Sigmoid colon (tissue), 6 donors: ENCODE measurements at regions not wholly inside any gene's neighbourhood (a gene's known extent, or its start where the extent isn't known, plus 50 kb on each side); places are given as distances from the start of the nearest gene placed in this dataset.

Experiments
- DNase-seq: peaks from one replicate; pipeline ENCODE4 v3.0.0-alpha.2; 2019
- H3K27ac ChIP-seq, 4 donors: fragments of 200-600 bp; sonication (generic); one replicate each; pipeline ENCODE4 v1.5.1; 2016 to 2019; ENCODE audit warnings: mild to moderate bottlenecking in 1 of 4
- H3K27me3 ChIP-seq, 3 donors: fragments of 200-600 bp; sonication (generic); one replicate each; pipeline ENCODE4 v1.5.1; 2019; ENCODE audit warnings: mild to moderate bottlenecking in 1 of 3
- H3K36me3 ChIP-seq, 4 donors: fragments of 200-600 bp; sonication (generic); one replicate each; pipeline ENCODE4 v1.5.1; 2016 to 2019
- H3K4me1 ChIP-seq, 4 donors: fragments of 200-600 bp; sonication (generic); one replicate each; pipeline ENCODE4 v1.5.1; 2017 to 2019
- H3K4me3 ChIP-seq, 4 donors: fragments of 200-600 bp; sonication (generic); one replicate each; pipeline ENCODE4 v1.5.1; 2017 to 2019; ENCODE audit warnings: mild to moderate bottlenecking in 2 of 4, moderate library complexity in 1 of 4
- H3K9me3 ChIP-seq, 4 donors: fragments of 200-600 bp in 3 of 4; sonication (generic) in 3 of 4; one replicate each; pipeline versions ENCODE4 v1.5.1 to v1.6.1; 2013 to 2019
- EP300 ChIP-seq, 4 donors: sonication (generic); formaldehyde crosslinking; IDR thresholded peaks; one replicate each; pipeline ENCODE4 v1.6.1; 2017; ENCODE audit warnings: antibody characterized with exemption in 4 of 4
- POLR2A ChIP-seq, 2 donors: fragments of 450-650 bp; IDR thresholded peaks; one replicate each; pipeline ENCODE4 v1.6.1; 2016; ENCODE audit warnings: antibody characterized with exemption in 2 of 2, mild to moderate bottlenecking in 2 of 2, moderate library complexity in 2 of 2
- POLR2AphosphoS5 ChIP-seq, 4 donors: sonication (generic); formaldehyde crosslinking; IDR thresholded peaks; one replicate each; pipeline ENCODE4 v1.6.1; 2017; ENCODE audit warnings: antibody characterized with exemption in 4 of 4
- WGBS, 2 donors: extraction: QIAGEN DNeasy Blood & Tissue Kit; methylation state at CpG; one replicate each; pipeline ENCODE4 v1.1.7; 2013; 5-methylcytosine and 5-hydroxymethylcytosine counted together
- intact Hi-C: fragments of 100-400 bp; cut with DNase I; formaldehyde crosslinking; loops from one replicate; pipeline ENCODE4 v1.15.1; 2023
- TF ChIP-seq, protein P1 (sequence below), 4 experiments: fragments of 450-650 bp in 3 of 4; fragments of 200-600 bp in 1 of 4; IDR thresholded peaks; one replicate each; pipeline ENCODE4 v1.5.1; 2016 to 2019; ENCODE audit warnings: antibody characterized with exemption in 4 of 4, mild to moderate bottlenecking in 3 of 4, moderate library complexity in 2 of 4
- donor health status: healthy with polysubstance abuse.
- donor health status: healthy.

DNA sequence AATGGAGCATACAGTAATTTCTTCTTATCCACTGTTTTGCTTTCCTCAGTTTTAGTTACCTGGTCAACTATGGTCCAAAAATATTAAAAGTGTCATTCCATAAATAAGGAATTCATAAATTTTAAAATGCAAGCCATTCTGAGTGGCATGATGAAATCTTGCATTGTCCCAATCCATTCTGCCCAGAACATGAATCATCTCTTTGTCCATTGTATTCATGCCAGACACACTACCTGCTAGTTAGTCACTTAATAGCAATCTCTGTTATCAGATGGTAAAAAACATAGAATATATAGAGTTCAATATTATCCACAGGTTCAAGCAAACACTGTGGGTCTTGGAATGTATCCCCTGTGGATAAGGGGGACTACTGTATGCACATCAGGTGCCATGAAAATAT is 872.2 kb upstream of the NXPH2 start:
- H3K9me3 ChIP-seq = no peaks in the 10 kb centered on the region
- H3K36me3 ChIP-seq = no peaks in the 10 kb centered on the region
- H3K4me1 ChIP-seq = no peaks in the 10 kb centered on the region
- TF ChIP-seq POLR2A (IDR thresholded peaks at IDR 0.05) (no peak), EP300 (IDR thresholded peaks at IDR 0.05) (no peak), POLR2AphosphoS5 (IDR thresholded peaks at IDR 0.05) (no peak)
- TF ChIP-seq, protein P1, sequence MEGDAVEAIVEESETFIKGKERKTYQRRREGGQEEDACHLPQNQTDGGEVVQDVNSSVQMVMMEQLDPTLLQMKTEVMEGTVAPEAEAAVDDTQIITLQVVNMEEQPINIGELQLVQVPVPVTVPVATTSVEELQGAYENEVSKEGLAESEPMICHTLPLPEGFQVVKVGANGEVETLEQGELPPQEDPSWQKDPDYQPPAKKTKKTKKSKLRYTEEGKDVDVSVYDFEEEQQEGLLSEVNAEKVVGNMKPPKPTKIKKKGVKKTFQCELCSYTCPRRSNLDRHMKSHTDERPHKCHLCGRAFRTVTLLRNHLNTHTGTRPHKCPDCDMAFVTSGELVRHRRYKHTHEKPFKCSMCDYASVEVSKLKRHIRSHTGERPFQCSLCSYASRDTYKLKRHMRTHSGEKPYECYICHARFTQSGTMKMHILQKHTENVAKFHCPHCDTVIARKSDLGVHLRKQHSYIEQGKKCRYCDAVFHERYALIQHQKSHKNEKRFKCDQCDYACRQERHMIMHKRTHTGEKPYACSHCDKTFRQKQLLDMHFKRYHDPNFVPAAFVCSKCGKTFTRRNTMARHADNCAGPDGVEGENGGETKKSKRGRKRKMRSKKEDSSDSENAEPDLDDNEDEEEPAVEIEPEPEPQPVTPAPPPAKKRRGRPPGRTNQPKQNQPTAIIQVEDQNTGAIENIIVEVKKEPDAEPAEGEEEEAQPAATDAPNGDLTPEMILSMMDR (IDR thresholded peaks at IDR 0.05) = no peak
- H3K27ac ChIP-seq = no peak overlapping the region
- DNase-seq = no peak
- no peaks in the 10 kb centered on the region for H3K27me3 ChIP-seq
- H3K4me3 ChIP-seq = no peak overlapping the region
- intact Hi-C loops = no loop called here

DNA sequence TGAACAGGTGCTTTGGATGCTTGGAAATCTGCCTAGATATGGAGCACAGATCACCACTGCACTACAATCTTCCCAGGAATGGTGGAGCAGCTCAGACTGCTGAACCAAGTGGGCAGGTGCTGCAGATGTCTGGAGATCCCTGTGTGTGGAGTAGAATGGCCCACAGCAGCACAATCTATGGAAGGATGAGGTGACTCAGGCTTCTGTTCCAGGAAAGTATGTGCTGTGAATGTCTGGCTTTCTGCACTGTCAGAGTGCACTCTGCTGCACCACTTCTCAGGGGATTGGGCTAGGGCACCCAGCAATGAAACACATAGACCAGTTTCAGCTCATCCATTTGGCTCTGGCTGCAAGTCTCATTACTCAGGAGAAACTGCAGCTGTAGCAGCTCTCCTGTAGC is 865.4 kb upstream of the NXPH2 start:
- Histone ChIP-seq H3K36me3 (no peaks in the 10 kb centered on the region), H3K4me3 (no peak overlapping the region), H3K27me3 (no peaks in the 10 kb centered on the region), H3K4me1 (no peaks in the 10 kb centered on the region), H3K9me3 (peaks cover 0 to 6% (median 0%) of the 10 kb centered on the region in 4 donors), H3K27ac (no peak overlapping the region)
- intact Hi-C loops = no loop called here
- DNase-seq = no peak
- TF ChIP-seq, protein P1 (IDR thresholded peaks at IDR 0.05) = no peak
- TF ChIP-seq POLR2AphosphoS5 (IDR thresholded peaks at IDR 0.05) = no peak
- no peak for TF ChIP-seq EP300 (IDR thresholded peaks at IDR 0.05)
- no peak for TF ChIP-seq POLR2A (IDR thresholded peaks at IDR 0.05)

DNA sequence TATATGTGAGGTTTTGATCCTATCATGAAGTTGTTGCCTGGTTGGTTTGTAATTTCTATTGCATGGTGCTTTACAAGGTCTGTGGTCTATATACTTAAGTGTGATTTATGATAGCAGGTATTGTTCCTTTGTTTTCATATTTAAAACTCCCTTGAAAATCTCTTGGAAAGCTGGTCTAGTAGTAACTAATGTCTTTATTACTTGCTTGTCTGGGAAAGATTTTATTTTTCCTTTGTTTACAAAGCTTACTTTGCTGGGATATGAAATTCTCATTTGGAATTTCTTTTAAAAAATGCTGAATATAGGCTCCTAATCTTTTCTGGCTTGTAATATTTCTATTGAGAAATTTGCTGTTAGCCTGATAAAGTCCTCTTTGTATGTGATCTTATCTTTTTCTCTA is 862.9 kb upstream of the NXPH2 start:
- no peak for DNase-seq
- intact Hi-C loops = no loop called here

DNA sequence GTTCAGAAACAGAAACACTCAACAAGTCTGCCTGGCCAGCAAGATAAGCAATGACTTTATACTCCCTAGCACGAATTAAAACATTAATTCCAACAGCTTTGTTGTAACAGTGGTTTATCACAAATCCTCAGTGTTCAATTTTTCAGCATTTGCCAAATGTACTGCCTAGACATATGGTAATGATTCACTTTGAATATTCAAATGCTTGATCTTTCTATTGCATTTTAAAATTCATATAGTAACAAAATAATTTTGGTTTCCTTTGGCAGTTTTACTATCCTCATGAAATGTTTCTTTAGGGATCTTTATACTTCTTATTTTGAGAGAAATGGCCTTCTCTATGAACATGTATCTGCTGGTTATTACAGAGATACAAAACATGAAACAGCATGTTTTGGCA is 851.8 kb upstream of the NXPH2 start:
- Histone ChIP-seq H3K9me3 (peaks cover 0 to 3% (median 0%) of the 10 kb centered on the region in 4 donors), H3K27me3 (no peaks in the 10 kb centered on the region), H3K27ac (no peak overlapping the region), H3K4me1 (no peaks in the 10 kb centered on the region), H3K36me3 (no peaks in the 10 kb centered on the region), H3K4me3 (no peak overlapping the region)
- TF ChIP-seq, protein P1 (IDR thresholded peaks at IDR 0.05) = no peak
- TF ChIP-seq EP300 (IDR thresholded peaks at IDR 0.05) (no peak), POLR2A (IDR thresholded peaks at IDR 0.05) (no peak), POLR2AphosphoS5 (IDR thresholded peaks at IDR 0.05) (no peak)
- intact Hi-C loops = no loop called here
- WGBS, 2 donors = 33 to 38% methylated on average over 1 of the region's 1 CpG
- DNase-seq = no peak

More for the DNA sequence above, 862.9 kb upstream of the NXPH2 start:
- Histone ChIP-seq H3K4me1 (no peaks in the 10 kb centered on the region), H3K9me3 (peaks cover 0 to 6% (median 0%) of the 10 kb centered on the region in 4 donors), H3K27me3 (no peaks in the 10 kb centered on the region), H3K4me3 (no peak overlapping the region), H3K27ac (no peak overlapping the region), H3K36me3 (no peaks in the 10 kb centered on the region)
- TF ChIP-seq EP300 (IDR thresholded peaks at IDR 0.05) (no peak), POLR2AphosphoS5 (IDR thresholded peaks at IDR 0.05) (no peak), POLR2A (IDR thresholded peaks at IDR 0.05) (no peak)
- TF ChIP-seq, protein P1 (IDR thresholded peaks at IDR 0.05) = no peak

DNA sequence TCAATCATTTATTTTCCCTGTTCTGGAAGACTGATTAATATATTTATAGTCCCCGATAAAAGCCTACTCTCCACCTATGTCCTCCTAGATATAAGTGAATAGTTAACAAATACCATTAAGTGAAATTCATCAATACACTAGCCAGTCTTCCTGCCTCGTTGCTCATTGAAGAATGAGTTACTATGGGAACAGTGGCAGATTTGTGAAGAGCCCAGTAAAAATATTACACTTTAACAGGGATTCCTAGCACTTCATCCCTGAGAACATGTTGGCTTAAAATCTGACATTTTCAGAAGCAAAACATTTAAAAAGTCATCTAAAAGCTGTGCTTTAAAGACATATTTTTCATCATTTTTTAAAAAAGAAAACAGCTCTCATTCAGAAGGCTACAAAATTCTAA is 848.7 kb upstream of the NXPH2 start:
- intact Hi-C loops = no loop called here
- Histone ChIP-seq H3K4me1 (no peaks in the 10 kb centered on the region), H3K27ac (no peak overlapping the region), H3K27me3 (no peaks in the 10 kb centered on the region), H3K9me3 (no peaks in the 10 kb centered on the region), H3K36me3 (no peaks in the 10 kb centered on the region), H3K4me3 (no peak overlapping the region)
- TF ChIP-seq POLR2AphosphoS5 (IDR thresholded peaks at IDR 0.05) = no peak
- WGBS, 2 donors = 49 to 52% methylated on average over 2 of the region's 2 CpGs
- no peak for DNase-seq
